Fibroblast of skin of abdomen (primary cell): ENCODE measurements at regions not wholly inside any gene's neighbourhood (a gene's known extent, or its start where the extent isn't known, plus 50 kb on each side); places are given as distances from the start of the nearest gene placed in this dataset.

Source experiments
- DNase-seq: peaks from one replicate; pipeline ENCODE4 v3.0.0-alpha.2; 2013

- DNase-seq = peak; percentile 3
These were observed 230.1 kb upstream of the PRPS1L1 start for GRCh38 chr7:18257711-18258110.

DNA sequence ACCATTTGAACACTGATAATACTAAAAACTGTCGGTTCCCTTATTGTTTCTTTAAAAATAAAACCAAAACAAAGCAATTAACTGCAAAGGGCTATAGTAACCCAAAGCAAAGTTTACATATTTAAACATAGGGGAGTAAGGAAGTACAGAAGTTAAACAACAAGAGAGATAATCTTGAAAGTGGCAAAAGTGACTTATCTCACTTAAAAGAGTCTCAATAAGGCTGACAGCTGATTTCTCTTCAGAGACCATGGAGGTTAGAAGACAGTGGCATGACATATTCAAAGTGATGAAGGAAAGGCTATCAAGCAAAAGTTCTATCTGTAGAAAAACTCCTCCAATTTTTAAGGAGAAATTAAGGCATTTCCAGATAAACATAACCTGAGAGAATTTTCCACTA lies 233.5 kb upstream of the HDAC9 start:
- DNase-seq = no peak

DNA sequence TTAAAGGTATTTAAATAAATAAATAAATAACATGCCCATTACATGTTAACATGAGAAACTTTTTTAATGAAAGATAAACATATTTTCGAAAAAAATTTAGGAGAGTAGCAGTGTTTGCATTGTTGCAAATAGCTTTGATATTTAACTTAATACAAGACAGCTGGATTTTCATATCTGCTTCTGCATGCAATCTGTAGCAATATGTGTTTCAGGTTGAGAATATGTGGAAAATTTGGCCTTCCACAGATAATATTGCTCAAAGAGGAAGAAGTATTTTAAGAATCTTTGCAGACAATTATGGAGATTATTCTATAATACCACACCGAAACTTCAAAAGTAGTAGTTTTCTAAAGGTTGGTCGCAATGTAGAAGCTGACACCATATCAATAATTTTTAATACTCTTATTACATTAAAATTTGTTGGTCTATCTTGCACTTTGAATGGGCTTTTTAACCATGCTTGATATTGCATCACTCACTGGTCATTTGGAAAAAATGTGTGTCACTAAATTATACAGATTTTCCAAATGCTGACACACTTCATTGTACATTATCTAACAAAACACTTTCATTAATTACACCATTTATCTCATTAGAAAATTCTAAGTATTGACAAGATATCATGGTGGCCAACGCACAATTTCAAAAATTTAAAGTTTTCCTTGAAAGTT lies 229.8 kb upstream of the HDAC9 start:
- DNase-seq = peak; percentile 16

DNA sequence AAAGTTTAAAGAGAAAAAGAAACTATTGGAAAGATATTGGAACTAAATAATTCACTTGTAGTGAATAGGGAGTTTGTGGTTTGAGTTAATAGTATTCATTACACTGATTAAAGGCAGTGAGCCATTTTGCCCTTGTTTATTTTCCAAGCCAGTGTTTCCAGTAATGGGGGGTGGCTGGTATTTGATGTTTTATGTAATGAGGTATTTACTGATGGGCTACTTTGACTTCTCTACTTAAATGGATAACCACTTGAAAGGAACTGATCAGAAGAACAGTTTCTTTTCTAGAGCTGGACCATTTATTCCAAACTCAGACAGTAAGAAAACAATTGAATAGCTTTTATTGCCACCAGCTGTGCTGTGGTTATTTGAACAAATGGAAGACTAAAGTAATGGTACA lies 227.0 kb upstream of the HDAC9 start:
- no peak for DNase-seq

- DNase-seq = no peak
These were observed 219.2 kb upstream of the HDAC9 start for GRCh38 chr7:18276380-18276779.

DNA sequence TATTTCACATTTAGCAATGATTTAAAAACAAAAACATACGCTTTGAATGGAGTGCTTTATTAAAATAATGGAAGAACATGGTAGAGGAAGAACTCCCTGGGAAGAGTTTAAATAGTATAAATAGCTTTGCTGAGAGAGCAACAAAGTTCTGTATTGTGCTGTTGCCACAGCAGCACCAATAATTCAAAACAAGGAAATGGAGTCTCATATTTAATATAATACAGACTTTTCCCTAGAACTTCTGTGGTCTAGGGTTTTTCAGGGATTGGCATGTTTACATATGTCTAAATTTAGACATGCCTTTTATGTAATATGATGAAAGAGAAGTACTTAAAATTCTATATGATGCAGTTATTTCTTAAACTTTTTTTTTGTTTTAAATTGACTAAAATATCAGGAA lies 217.2 kb upstream of the HDAC9 start:
- peak; percentile 17 for DNase-seq

DNA sequence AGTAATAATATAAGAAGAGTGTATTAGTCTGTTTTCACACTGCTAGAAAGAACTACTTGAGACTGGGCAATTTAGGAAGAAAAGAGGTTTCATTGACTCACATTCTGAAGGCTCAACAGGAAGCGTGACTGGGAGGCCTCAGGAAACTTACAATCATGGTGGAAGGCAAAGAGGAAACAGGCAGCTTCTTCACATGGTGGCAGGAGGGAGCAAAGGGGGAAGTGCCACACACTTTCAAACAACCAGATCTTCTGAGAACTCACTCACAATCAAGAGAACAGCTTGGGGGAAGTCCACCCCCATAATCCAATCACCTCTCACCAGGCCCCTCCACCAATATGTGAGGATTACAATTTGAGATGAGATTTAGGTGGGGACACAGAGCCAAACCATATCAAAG lies 212.5 kb upstream of the HDAC9 start:
- no peak for DNase-seq

DNA sequence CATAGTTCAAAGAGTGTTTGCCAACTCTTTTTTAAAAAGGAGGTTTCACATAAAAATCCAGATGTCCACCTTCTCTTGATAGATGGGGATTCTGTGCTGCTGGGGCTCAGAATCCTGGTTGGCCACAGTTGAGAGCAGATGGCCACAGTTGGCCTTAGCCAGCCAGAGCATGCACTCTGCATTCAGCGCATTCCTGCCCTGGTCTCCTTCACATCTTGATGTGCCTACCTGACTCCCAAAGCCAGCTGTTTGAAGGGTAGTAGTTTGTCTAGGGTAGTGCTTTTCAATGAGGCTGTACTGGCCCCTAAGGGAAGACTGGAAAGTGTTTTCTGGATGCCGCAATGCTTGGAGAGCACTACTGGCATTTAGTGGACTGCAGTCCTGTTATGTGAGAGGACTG lies 208.1 kb upstream of the HDAC9 start:
- no peak for DNase-seq

- DNase-seq = no peak
These were observed 207.1 kb upstream of the HDAC9 start for GRCh38 chr7:18288322-18289037.

GRCh38 chr7:18289788-18290187 lies 205.8 kb upstream of the HDAC9 start:
- no peak for DNase-seq

DNA sequence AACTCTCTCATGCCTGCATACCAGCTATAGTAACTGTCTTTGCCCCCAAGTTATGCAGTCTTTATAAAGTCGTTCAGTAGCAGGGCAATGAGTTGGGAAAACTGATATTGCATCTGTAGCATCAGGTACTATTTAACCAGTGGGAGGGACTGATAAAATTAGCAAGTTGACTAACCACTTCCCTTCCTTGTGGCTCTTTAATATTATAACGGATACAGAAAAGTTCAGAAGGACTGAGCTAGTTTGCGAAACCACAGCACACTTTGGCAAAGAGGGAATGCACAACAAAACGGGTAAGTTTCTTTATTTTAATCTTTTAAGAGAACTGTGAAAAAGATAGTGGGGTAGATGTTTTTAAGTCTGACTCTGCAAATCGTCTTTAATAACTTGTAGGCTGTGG lies 205.3 kb upstream of the HDAC9 start:
- no peak for DNase-seq

GRCh38 chr7:18290865-18291264 lies 204.7 kb upstream of the HDAC9 start:
- DNase-seq = no peak

- no peak for DNase-seq
These were observed 203.0 kb upstream of the HDAC9 start for GRCh38 chr7:18292584-18292983.

GRCh38 chr7:18293759-18294158 lies 201.8 kb upstream of the HDAC9 start:
- DNase-seq = no peak

DNA sequence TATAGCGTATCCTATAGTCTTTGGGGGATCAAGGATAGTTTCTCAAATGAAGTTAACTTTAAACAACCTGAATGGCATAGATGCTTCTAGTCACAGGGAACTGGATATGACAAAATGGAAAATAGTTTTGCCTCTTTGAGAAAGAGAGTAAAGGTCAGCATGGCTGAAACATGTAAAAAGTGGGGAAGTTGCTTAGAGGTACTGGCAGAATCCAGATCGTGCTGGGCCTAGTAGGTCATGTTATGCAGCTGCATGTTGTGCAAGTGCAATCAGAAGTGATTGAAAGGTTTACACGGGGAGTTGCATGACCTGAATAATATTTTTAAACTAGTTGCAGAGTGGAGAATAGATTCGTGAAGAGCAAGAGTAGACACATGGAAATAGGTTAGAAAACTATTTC lies 201.1 kb upstream of the HDAC9 start:
- no peak for DNase-seq

DNA sequence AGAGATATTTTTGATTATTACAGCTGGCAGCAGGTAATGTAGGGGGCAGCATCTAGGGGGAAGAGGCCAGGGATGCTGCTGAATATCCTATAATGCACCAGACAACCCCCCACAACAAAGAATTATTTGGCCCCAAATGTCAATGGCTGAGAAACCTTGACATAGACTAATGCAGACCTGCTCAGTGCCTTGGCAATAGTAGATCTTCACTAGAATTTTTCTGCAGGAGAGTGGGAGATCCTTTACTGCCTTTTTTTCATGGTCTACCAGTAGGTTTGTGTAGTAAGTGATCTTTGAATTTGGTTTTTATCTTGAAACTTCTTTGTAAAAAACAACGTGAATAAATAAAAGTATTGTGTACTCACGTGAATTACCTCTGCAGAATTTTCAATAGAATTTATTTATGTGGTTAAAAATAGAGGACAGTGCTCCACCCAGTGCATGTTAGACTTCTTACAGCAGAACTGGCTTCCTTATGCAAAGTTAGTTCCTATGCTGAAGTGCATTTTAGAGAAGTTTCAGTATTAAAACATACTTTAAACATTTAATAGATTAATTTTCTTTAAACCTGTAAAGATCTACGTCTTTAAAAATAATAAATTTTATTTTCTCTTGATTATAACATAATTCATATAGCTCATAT lies 199.6 kb upstream of the HDAC9 start:
- DNase-seq = no peak

DNA sequence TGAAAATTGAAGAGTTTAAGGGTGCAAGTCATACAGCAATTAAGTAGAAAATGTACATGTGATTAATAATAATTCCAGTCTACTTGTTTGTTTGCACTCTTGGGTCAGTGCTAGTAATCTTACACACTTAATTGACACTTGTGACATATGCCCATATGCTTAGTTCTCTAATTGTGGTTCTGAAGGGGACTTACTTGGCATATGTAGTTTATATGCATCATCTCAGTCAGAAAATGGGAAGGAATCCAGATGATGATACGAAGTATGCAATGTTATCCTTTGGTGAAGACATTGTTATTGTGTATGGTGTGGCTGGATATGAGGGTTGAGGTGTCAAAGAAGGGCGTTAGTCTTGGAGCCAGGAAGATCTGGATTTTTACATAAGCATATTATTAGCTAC lies 193.5 kb upstream of the HDAC9 start:
- DNase-seq = no peak

- DNase-seq = no peak
These were observed 189.7 kb upstream of the HDAC9 start for GRCh38 chr7:18305866-18306265.

- no peak for DNase-seq
These were observed 188.9 kb upstream of the HDAC9 start for GRCh38 chr7:18306696-18307095.

- no peak for DNase-seq
These were observed 186.6 kb upstream of the HDAC9 start for GRCh38 chr7:18308938-18309337.

DNA sequence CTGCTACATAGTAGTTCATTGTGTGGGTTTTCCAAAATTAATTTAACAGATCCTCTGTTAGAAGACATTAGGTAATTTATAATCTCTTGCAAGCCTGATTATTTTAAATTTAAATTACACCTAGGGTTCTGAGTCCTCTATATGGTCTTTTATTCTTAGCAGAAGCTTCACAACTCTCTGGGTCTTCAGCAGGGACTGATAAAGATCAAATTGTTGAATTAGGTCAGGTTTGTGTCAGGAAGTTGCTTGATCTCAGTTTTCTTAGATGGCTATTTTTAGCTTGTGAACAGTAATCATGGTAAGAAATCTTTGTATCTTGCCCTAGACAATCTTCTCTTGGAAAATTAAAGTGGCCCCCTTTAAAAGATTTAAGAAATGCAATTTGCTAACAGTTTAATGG lies 183.1 kb upstream of the HDAC9 start:
- DNase-seq = no peak

DNA sequence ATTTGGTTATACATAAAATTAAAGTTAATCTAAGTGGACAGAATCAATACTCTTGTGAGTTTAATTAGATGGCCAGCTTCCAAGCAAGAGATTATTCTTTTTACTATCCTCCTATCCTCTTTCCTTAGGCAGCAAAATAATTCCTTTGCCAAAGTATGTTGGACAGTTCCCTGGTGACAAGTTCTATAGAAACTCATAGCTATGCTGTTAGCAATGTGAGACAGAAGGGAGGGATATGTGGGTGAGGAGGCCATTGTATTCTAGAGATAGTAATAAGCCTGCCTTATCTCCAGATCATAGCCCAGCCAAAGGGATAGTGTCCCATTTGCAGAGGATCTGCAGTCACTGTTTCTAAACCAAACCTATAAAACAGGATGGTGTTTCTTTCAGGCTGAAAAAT lies 181.6 kb upstream of the HDAC9 start:
- no peak for DNase-seq

DNA sequence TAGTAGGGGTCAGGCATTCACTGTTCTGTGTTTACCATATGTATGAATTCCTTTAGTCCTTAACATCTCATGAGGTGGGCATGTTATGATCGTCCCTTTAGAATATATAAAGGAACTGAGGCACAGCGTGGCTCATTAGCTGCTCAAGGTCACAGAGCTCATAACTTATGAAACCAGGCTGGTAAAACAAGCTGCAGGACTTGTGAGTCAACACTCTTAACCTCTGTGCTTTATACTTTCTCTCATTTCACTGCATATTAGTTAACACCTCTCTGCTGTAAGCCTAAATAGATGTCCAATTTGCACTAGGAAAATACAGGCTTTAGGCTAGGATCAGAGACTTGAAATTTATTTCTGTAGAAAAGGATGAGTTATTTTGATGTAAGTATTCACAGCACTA lies 180.3 kb upstream of the HDAC9 start:
- no peak for DNase-seq

- DNase-seq = no peak
These were observed 177.6 kb upstream of the HDAC9 start for GRCh38 chr7:18317941-18318340.
